HCT116 (cell line): ENCODE measurements at regions not wholly inside any gene's neighbourhood (a gene's known extent, or its start where the extent isn't known, plus 50 kb on each side); places are given as distances from the start of the nearest gene placed in this dataset.

Experiments
- ATAC-seq: fragments of 200-7000 bp; cut with Tn5 transposase; 2 replicates; pipeline ENCODE4 v1.9.1; 2020; ENCODE audit warnings: mild to moderate bottlenecking, moderate library complexity
- BruUV-seq: library from RNA; stranded (reverse); fragments of 400-500 nt; replicated peaks from 2 replicates; lab custom pipeline; 2021; lab: Mats Ljungman, UMichigan
- CTCF ChIA-PET: fragments of 300-600 bp; sonication (Branson Sonifier 250); formaldehyde crosslinking; loops from one replicate; lab custom pipeline; 2021; ENCODE audit warnings: antibody characterized with exemption; lab: Charles Lee
- POLR2A ChIA-PET: fragments of 300-600, 350-600 bp; sonication (Branson Sonifier 250); formaldehyde crosslinking; loops from one replicate; lab custom pipeline; 2021; ENCODE audit warnings: antibody characterized with exemption; lab: Charles Lee
- RAD21 ChIA-PET, 2 experiments: fragments of 300-600 bp; sonication (Branson Sonifier 250); formaldehyde crosslinking; loops; one replicate each; lab custom pipeline; 2023; ENCODE audit warnings: low total read pairs in 2 of 2; ENCODE audit not compliant: uncharacterized antibody in 2 of 2, unreplicated experiment in 2 of 2, low non-redundant PET in 1 of 2; lab: Charles Lee
- DNase-seq: peaks from one replicate; pipeline ENCODE4 v3.0.0-alpha.2; 2010; ENCODE audit warnings: low read depth, low spot score
- H2AFZ ChIP-seq: fragments of 200-600 bp; shearing (Covaris generic), sonication (generic); 2 replicates; pipeline ENCODE4 v1.6.1; 2017; ENCODE audit warnings: low read depth, mixed run types, mixed read lengths, antibody characterized with exemption, low read length; ENCODE audit not compliant: poor library complexity, severe bottlenecking
- H3K27ac ChIP-seq: 2 replicates; pipeline ENCODE4 v1.5.1; 2012; ENCODE audit warnings: low read depth, low read length
- H3K27me3 ChIP-seq: fragments of 200-600 bp; sonication (generic); 2 replicates; pipeline ENCODE4 v1.6.1; 2016; ENCODE audit warnings: mixed run types, low read length, mixed read lengths; ENCODE audit not compliant: insufficient read depth
- H3K36me3 ChIP-seq, 2 experiments: fragments of 200-500 bp in 1 of 2; fragments of 200-600 bp in 1 of 2; sonication (Bioruptor generic) in 1 of 2; sonication (generic) in 1 of 2; 2 replicates each; pipeline versions ENCODE4 v1.5.1 to v1.6.1; 2014 to 2016; ENCODE audit warnings: low read length in 2 of 2, inconsistent platforms in 1 of 2, mixed read lengths in 1 of 2, mixed run types in 1 of 2; ENCODE audit not compliant: insufficient read depth in 2 of 2, control insufficient read depth in 1 of 2
- H3K4me1 ChIP-seq, 2 experiments: fragments of 200-600 bp in 1 of 2; sonication (generic) in 1 of 2; 2 replicates each; pipeline versions ENCODE4 v1.5.1 to v1.6.1; 2012 to 2017; ENCODE audit warnings: low read length in 2 of 2, inconsistent platforms in 1 of 2, mild to moderate bottlenecking in 1 of 2, mixed read lengths in 1 of 2, mixed run types in 1 of 2, moderate library complexity in 1 of 2; ENCODE audit not compliant: insufficient read depth in 2 of 2, control insufficient read depth in 1 of 2
- H3K4me2 ChIP-seq: fragments of 200-600 bp; sonication (generic); 2 replicates; pipeline ENCODE4 v1.6.1; 2017; ENCODE audit warnings: mixed run types, low read length, mixed read lengths
- H3K4me3 ChIP-seq, 2 experiments: fragments of 200-600 bp in 1 of 2; sonication (generic) in 1 of 2; replicated peaks in 1 of 2; 2 replicates each; pipeline ENCODE4 v1.5.1; 2011 to 2016; ENCODE audit warnings: low read length in 2 of 2, control low read depth in 1 of 2, low read depth in 1 of 2, mild to moderate bottlenecking in 1 of 2, mixed read lengths in 1 of 2, mixed run types in 1 of 2
- H3K79me2 ChIP-seq: fragments of 200-600 bp; sonication (generic); 2 replicates; pipeline ENCODE4 v1.6.1; 2017; ENCODE audit warnings: mild to moderate bottlenecking, mixed run types, low read length, moderate library complexity, mixed read lengths; ENCODE audit not compliant: insufficient read depth
- H3K9ac ChIP-seq: fragments of 200-600 bp; sonication (generic); 2 replicates; pipeline ENCODE4 v1.6.1; 2016; ENCODE audit warnings: low read length, mixed read lengths
- H3K9me2 ChIP-seq: fragments of 200-600 bp; sonication (generic), shearing (Covaris generic); 2 replicates; pipeline ENCODE4 v1.6.1; 2017; ENCODE audit warnings: mixed run types, mild to moderate bottlenecking, moderate library complexity; ENCODE audit not compliant: insufficient read depth
- H3K9me3 ChIP-seq, 2 experiments: fragments of 200-500 bp in 1 of 2; fragments of 200-600 bp in 1 of 2; sonication (Bioruptor generic) in 1 of 2; sonication (generic) in 1 of 2; 2 replicates each; pipeline ENCODE4 v1.6.1; 2014 to 2017; ENCODE audit warnings: low read length in 2 of 2, mixed read lengths in 2 of 2, inconsistent platforms in 1 of 2, low read depth in 1 of 2, mild to moderate bottlenecking in 1 of 2, mixed run types in 1 of 2, moderate library complexity in 1 of 2; ENCODE audit not compliant: control insufficient read depth in 1 of 2, insufficient read depth in 1 of 2
- H4K20me1 ChIP-seq: fragments of 200-600 bp; sonication (generic), shearing (Covaris generic); 2 replicates; pipeline ENCODE4 v1.6.1; 2017; ENCODE audit warnings: mixed run types, mild to moderate bottlenecking, moderate library complexity; ENCODE audit not compliant: insufficient read depth
- CBX3 ChIP-seq: IDR thresholded peaks from 2 replicates; pipeline ENCODE4 v1.6.1; 2012; ENCODE audit warnings: low read depth
- CTCF ChIP-seq, 3 experiments: fragments of 200-600 bp in 1 of 3; sonication (generic) in 1 of 3; IDR thresholded peaks in 2 of 3; conservative IDR thresholded peaks in 1 of 3; 2 replicates each; pipeline ENCODE4 v1.5.1; 2012 to 2017; ENCODE audit warnings: low read depth in 2 of 3, low read length in 2 of 3, antibody characterized with exemption in 1 of 3, borderline replicate concordance in 1 of 3, control low read depth in 1 of 3, mild to moderate bottlenecking in 1 of 3, mixed read lengths in 1 of 3, mixed run types in 1 of 3, moderate library complexity in 1 of 3; ENCODE audit not compliant: insufficient read depth in 1 of 3
- EGR1 ChIP-seq: IDR thresholded peaks from 2 replicates; pipeline ENCODE4 v1.6.1; 2012; ENCODE audit warnings: low read depth
- EZH2phosphoT487 ChIP-seq: fragments of 200-600 bp; IDR thresholded peaks from 2 replicates; pipeline ENCODE4 v1.6.1; 2018; ENCODE audit warnings: antibody characterized with exemption, borderline replicate concordance
- MAX ChIP-seq: IDR thresholded peaks from 2 replicates; pipeline ENCODE4 v1.6.1; 2012
- POLR2A ChIP-seq: IDR thresholded peaks from 2 replicates; pipeline ENCODE4 v1.7.0; 2011; ENCODE audit warnings: borderline replicate concordance; ENCODE audit not compliant: insufficient read depth, insufficient read length; ENCODE audit errors: extremely low read depth
- RAD21 ChIP-seq: IDR thresholded peaks from 2 replicates; pipeline ENCODE4 v1.6.1; 2012; ENCODE audit warnings: low read depth, mild to moderate bottlenecking
- REST ChIP-seq: IDR thresholded peaks from 2 replicates; pipeline ENCODE4 v1.6.1; 2012; ENCODE audit warnings: low read depth
- SIN3A ChIP-seq: IDR thresholded peaks from 2 replicates; pipeline ENCODE4 v1.6.1; 2012; ENCODE audit warnings: low read depth
- SP1 ChIP-seq: IDR thresholded peaks from 2 replicates; pipeline ENCODE4 v1.6.1; 2012; ENCODE audit warnings: low read depth
- SRF ChIP-seq: IDR thresholded peaks from 2 replicates; pipeline ENCODE4 v1.6.1; 2012; ENCODE audit warnings: low read depth
- TCF7L2 ChIP-seq: IDR thresholded peaks from 2 replicates; pipeline ENCODE4 v1.7.0; 2011; ENCODE audit warnings: borderline replicate concordance, inconsistent platforms; ENCODE audit not compliant: insufficient read depth, insufficient read length; ENCODE audit errors: extremely low read depth
- YY1 ChIP-seq: IDR thresholded peaks from 2 replicates; pipeline ENCODE4 v1.6.1; 2011; ENCODE audit warnings: low read length, low read depth, moderate library complexity, mild to moderate bottlenecking; ENCODE audit not compliant: insufficient replicate concordance; ENCODE audit errors: extremely low read depth
- ZFX ChIP-seq: fragments of 450-650 bp; IDR thresholded peaks from 2 replicates; pipeline ENCODE4 v1.6.1; 2017
- ZNF274 ChIP-seq: fragments of 200-500 bp; sonication (Bioruptor generic); IDR thresholded peaks from 2 replicates; pipeline ENCODE4 v1.6.1; 2014; ENCODE audit warnings: mild to moderate bottlenecking, low read depth, low read length, inconsistent platforms
- intact Hi-C: fragments of 100-400 bp; cut with micrococcal nuclease; formaldehyde crosslinking; loops from 2 replicates; pipeline ENCODE4 v1.10.0; 2022

GRCh38 chr12:63068857-63069442, 82.1 kb downstream of the AVPR1A start:
- BruUV-seq = no TSS peak
- Histone ChIP-seq H3K4me3 (no peak overlapping the region), H3K9me3 (no peaks in the 10 kb centered on the region), H3K79me2 (no peaks in the 10 kb centered on the region), H3K36me3 (no peaks in the 10 kb centered on the region), H2AFZ (peak overlapping the region; percentile 20), H3K27me3 (no peaks in the 10 kb centered on the region), H3K27ac (no peak overlapping the region), H3K4me2 (no peak overlapping the region), H3K9ac (no peak overlapping the region), H4K20me1 (no peaks in the 10 kb centered on the region), H3K9me2 (no peaks in the 10 kb centered on the region), H3K4me1 (no peaks in the 10 kb centered on the region)
- ChIA-PET RAD21 (interaction anchor here (1.1 to 1.4 kb wide), 4 partner anchors 204 to 487 kb away, joined by 3 read pairs; no protein-coding TSS in a partner anchor), CTCF (interaction anchor here (0.6 to 3.1 kb wide), 29 partner anchors 10 to 632 kb away, joined by 3 to 40 read pairs (median 4); partner anchors contain the start of gene PPM1H), POLR2A (interaction anchor here (1.0 kb wide), 1 partner anchor 180 kb away, joined by 3 read pairs; no protein-coding TSS in a partner anchor)
- intact Hi-C loops = loop anchor here (2.0 to 10.0 kb wide), 4 partner anchors 257 to 630 kb away; no protein-coding TSS in a partner anchor
- no peak for TF ChIP-seq POLR2A
- TF ChIP-seq ZFX = no peak
- TF ChIP-seq YY1 = no peak
- TF ChIP-seq REST = no peak
- TF ChIP-seq MAX = no peak
- TF ChIP-seq ZNF274 = no peak
- TF ChIP-seq SP1 = no peak
- TF ChIP-seq CBX3 = no peak
- TF ChIP-seq SIN3A = no peak
- TF ChIP-seq SRF = no peak
- TF ChIP-seq RAD21 = peak; percentile 81
- TF ChIP-seq EGR1 = no peak
- no peak for TF ChIP-seq TCF7L2
- TF ChIP-seq CTCF (IDR thresholded peaks at IDR 0.05 in 2 of 3, conservative IDR thresholded peaks at IDR 0.05 in 1 of 3; ENCODE audit: borderline replicate concordance in 1 of 3, insufficient read depth in 1 of 3, low read depth in 2 of 3, low read length in 2 of 3) = peak; percentile 50 to 66 (median 65); a peak in 5 of 6 replicates
- TF ChIP-seq EZH2phosphoT487 = no peak
- ATAC-seq (peak; percentile 71; the same call in 1 of the 2 replicates), DNase-seq (peak; percentile 55)
